Neural cell (in vitro differentiated cells): ENCODE measurements at regions not wholly inside any gene's neighbourhood (a gene's known extent, or its start where the extent isn't known, plus 50 kb on each side); places are given as distances from the start of the nearest gene placed in this dataset.

Source experiments
- H2AFZ ChIP-seq: fragments of 200-600, 300-800 bp; sonication (generic), shearing (Covaris generic); 2 replicates; pipeline ENCODE4 v1.6.0; 2014; ENCODE audit warnings: low read depth, mild to moderate bottlenecking, antibody characterized with exemption, low read length, moderate library complexity
- H3F3A ChIP-seq: fragments of 200-600 bp; shearing (Covaris generic); 2 replicates; pipeline ENCODE4 v1.6.1; 2016; ENCODE audit warnings: mild to moderate bottlenecking, moderate library complexity, mixed read lengths, antibody characterized with exemption, low read length; ENCODE audit not compliant: insufficient read depth, poor library complexity, severe bottlenecking
- H3K27ac ChIP-seq: fragments of 200-600, 300-800 bp; sonication (generic), shearing (Covaris generic); 2 replicates; pipeline ENCODE4 v1.5.1; 2014; ENCODE audit warnings: mild to moderate bottlenecking, low read length, moderate library complexity
- H3K27me3 ChIP-seq: fragments of 300-800, 200-600 bp; sonication (generic), shearing (Covaris generic); 2 replicates; pipeline ENCODE4 v1.6.0; 2014; ENCODE audit warnings: mild to moderate bottlenecking, low read depth, low read length, moderate library complexity; ENCODE audit not compliant: insufficient read depth
- H3K36me3 ChIP-seq: fragments of 300-800, 200-600 bp; sonication (generic), shearing (Covaris generic); 2 replicates; pipeline ENCODE4 v1.5.1; 2014; ENCODE audit warnings: mild to moderate bottlenecking, antibody characterized with exemption, low read length, moderate library complexity; ENCODE audit not compliant: insufficient read depth
- H3K4me2 ChIP-seq: fragments of 300-800, 200-600 bp; sonication (generic), shearing (Covaris generic); 2 replicates; pipeline ENCODE4 v1.6.0; 2014; ENCODE audit warnings: mild to moderate bottlenecking, low read length
- H3K4me3 ChIP-seq: fragments of 300-800, 200-600 bp; sonication (generic), shearing (Covaris generic); 2 replicates; pipeline ENCODE4 v1.5.1; 2014; ENCODE audit warnings: mild to moderate bottlenecking, low read length, moderate library complexity
- H3K79me2 ChIP-seq: fragments of 200-600 bp; shearing (Covaris generic); replicated peaks from 2 replicates; pipeline ENCODE4 v1.6.0; 2014; ENCODE audit warnings: mild to moderate bottlenecking, low read length, moderate library complexity; ENCODE audit not compliant: insufficient read depth
- H3K9ac ChIP-seq: fragments of 300-800, 200-600 bp; sonication (generic), shearing (Covaris generic); 2 replicates; pipeline ENCODE4 v1.6.1; 2016; ENCODE audit warnings: mild to moderate bottlenecking, low read length, mixed read lengths
- H3K9me2 ChIP-seq: fragments of 200-600 bp; shearing (Covaris generic); 2 replicates; pipeline ENCODE4 v1.6.1; 2016; ENCODE audit warnings: mild to moderate bottlenecking, low read length, mixed read lengths; ENCODE audit not compliant: insufficient read depth
- H3K9me3 ChIP-seq: fragments of 200-600, 300-800 bp; sonication (generic), shearing (Covaris generic); 2 replicates; pipeline ENCODE4 v1.6.1; 2016; ENCODE audit warnings: mild to moderate bottlenecking, mixed run types, low read length, moderate library complexity, mixed read lengths
- H4K20me1 ChIP-seq: fragments of 200-600 bp; shearing (Covaris generic); 2 replicates; pipeline ENCODE4 v1.6.1; 2016; ENCODE audit warnings: mild to moderate bottlenecking, mixed run types; ENCODE audit not compliant: insufficient read depth
- CTCF ChIP-seq: fragments of 450-650 bp; IDR thresholded peaks from 2 replicates; pipeline ENCODE4 v1.5.1; 2014; ENCODE audit warnings: antibody characterized with exemption, mild to moderate bottlenecking, moderate library complexity; ENCODE audit not compliant: poor library complexity, severe bottlenecking
- EP300 ChIP-seq: fragments of 450-650 bp; conservative IDR thresholded peaks from 2 replicates; pipeline ENCODE4 v1.6.1; 2014; ENCODE audit warnings: antibody characterized with exemption, mild to moderate bottlenecking, moderate library complexity; ENCODE audit not compliant: poor library complexity, severe bottlenecking
- EZH2 ChIP-seq: fragments of 200-600, 300-800 bp; shearing (Covaris generic), sonication (generic); IDR thresholded peaks from 2 replicates; pipeline ENCODE4 v1.6.1; 2014; ENCODE audit warnings: antibody characterized with exemption, low read length, borderline replicate concordance, mild to moderate bottlenecking; ENCODE audit not compliant: insufficient read depth, poor library complexity, severe bottlenecking
- MXI1 ChIP-seq: fragments of 450-650 bp; conservative IDR thresholded peaks from 2 replicates; pipeline ENCODE4 v1.6.1; 2014; ENCODE audit warnings: antibody characterized with exemption, mild to moderate bottlenecking; ENCODE audit not compliant: poor library complexity, severe bottlenecking
- POLR2AphosphoS5 ChIP-seq: IDR thresholded peaks from 2 replicates; pipeline ENCODE4 v1.6.1; 2012
- RAD21 ChIP-seq: fragments of 450-650 bp; conservative IDR thresholded peaks from 2 replicates; pipeline ENCODE4 v1.6.1; 2014; ENCODE audit warnings: antibody characterized with exemption, mild to moderate bottlenecking, moderate library complexity
- REST ChIP-seq: IDR thresholded peaks from 2 replicates; pipeline ENCODE4 v1.6.1; 2012; ENCODE audit warnings: borderline replicate concordance
- SMC3 ChIP-seq: fragments of 450-650 bp; conservative IDR thresholded peaks from 2 replicates; pipeline ENCODE4 v1.6.1; 2014; ENCODE audit warnings: antibody characterized with exemption, mild to moderate bottlenecking, moderate library complexity; ENCODE audit not compliant: poor library complexity
- TAF1 ChIP-seq: IDR thresholded peaks from 2 replicates; pipeline ENCODE4 v1.6.1; 2012; ENCODE audit warnings: low read depth

DNA sequence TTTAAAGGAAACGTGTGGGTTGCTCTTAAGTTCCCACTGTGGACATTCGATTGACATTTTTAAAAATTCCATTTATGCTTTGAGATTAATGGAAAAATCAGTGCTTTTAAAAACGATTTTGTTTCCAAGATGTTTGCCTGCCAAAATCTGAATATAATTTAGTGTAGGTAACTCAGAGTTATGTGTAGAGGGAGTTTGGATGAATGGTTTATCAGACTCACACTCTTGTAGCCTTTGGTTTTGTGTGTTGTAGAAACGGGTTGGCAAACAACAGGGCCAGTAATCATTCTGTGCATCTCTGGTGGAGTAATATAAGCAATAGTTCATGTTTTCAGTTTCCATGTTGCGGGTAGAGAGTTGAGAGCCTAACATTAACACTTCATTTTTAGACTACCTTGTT lies 140.6 kb downstream of the RPS12 start:
- Histone ChIP-seq H3K4me3 (no peak overlapping the region), H3K27me3 (no peaks in the 10 kb centered on the region), H3K36me3 (no peaks in the 10 kb centered on the region), H4K20me1 (no peaks in the 10 kb centered on the region), H3K9ac (no peak overlapping the region), H3K79me2 (no peaks in the 10 kb centered on the region), H2AFZ (no peak overlapping the region), H3K9me2 (no peaks in the 10 kb centered on the region), H3K4me2 (no peak overlapping the region), H3K9me3 (no peaks in the 10 kb centered on the region), H3F3A (no peaks in the 10 kb centered on the region), H3K27ac (no peak overlapping the region)
- TF ChIP-seq REST: no peak
- TF ChIP-seq EP300: no peak
- no peak for TF ChIP-seq SMC3
- TF ChIP-seq CTCF: no peak
- TF ChIP-seq POLR2AphosphoS5: no peak

- no peaks in the 10 kb centered on the region for H3K79me2 ChIP-seq
- no peaks in the 10 kb centered on the region for H3K9me3 ChIP-seq
- H3K27me3 ChIP-seq: no peaks in the 10 kb centered on the region
- no peak overlapping the region for H2AFZ ChIP-seq
- H3K9me2 ChIP-seq: no peaks in the 10 kb centered on the region
- H3K36me3 ChIP-seq: no peaks in the 10 kb centered on the region
- H3K4me3 ChIP-seq: no peak overlapping the region
- H3K27ac ChIP-seq: no peak overlapping the region
- H4K20me1 ChIP-seq: no peaks in the 10 kb centered on the region
- H3K9ac ChIP-seq: no peak overlapping the region
- no peak overlapping the region for H3K4me2 ChIP-seq
- H3F3A ChIP-seq: no peaks in the 10 kb centered on the region
- TF ChIP-seq MXI1 (no peak), CTCF (no peak), POLR2AphosphoS5 (no peak), TAF1 (no peak), RAD21 (no peak), EZH2 (no peak)
Measured at GRCh38 chr6:132959639-132960326, 145.4 kb downstream of the RPS12 start.
